ENCODE measurements at regions not wholly inside any gene's neighbourhood (a gene's known extent, or its start where the extent isn't known, plus 50 kb on each side); places are given as distances from the start of the nearest gene placed in this dataset.

GRCh38 chr20:3325864-3326263, 81.6 kb downstream of the DNAAF9 start:
- ATAC-seq (ENCODE audit: low read depth in 2 of 2): no peak

GRCh38 chr20:3323398-3323797, 84.1 kb downstream of the DNAAF9 start:
- no peaks in the 10 kb centered on the region for H3K9me3 Mint-ChIP-seq
- H3K4me1 Mint-ChIP-seq: no peaks in the 10 kb centered on the region
- H3K4me3 Mint-ChIP-seq: no peak overlapping the region
- no peak for DNase-seq
- no peaks in the 10 kb centered on the region for H3K27me3 Mint-ChIP-seq
- peak overlapping the region in 1 of 6 donors; percentile 47 for H3K27ac Mint-ChIP-seq
- ATAC-seq (ENCODE audit: low read depth in 2 of 2): no peak
- no peaks in the 10 kb centered on the region for H3K36me3 Mint-ChIP-seq

More at GRCh38 chr20:3325864-3326263, 81.6 kb downstream of the DNAAF9 start:
- H3K4me1 Mint-ChIP-seq: no peaks in the 10 kb centered on the region
- DNase-seq: no peak
- H3K9me3 Mint-ChIP-seq: no peaks in the 10 kb centered on the region
- H3K36me3 Mint-ChIP-seq: no peaks in the 10 kb centered on the region
- no peak overlapping the region for H3K27ac Mint-ChIP-seq
- no peaks in the 10 kb centered on the region for H3K27me3 Mint-ChIP-seq
- H3K4me3 Mint-ChIP-seq: no peak overlapping the region

- Mint-ChIP-seq H3K4me1 (no peaks in the 10 kb centered on the region), H3K27me3 (no peaks in the 10 kb centered on the region), H3K27ac (peak overlapping the region in 1 of 6 donors; percentile 16), H3K4me3 (no peak overlapping the region), H3K9me3 (no peaks in the 10 kb centered on the region), H3K36me3 (no peaks in the 10 kb centered on the region)
- ATAC-seq (ENCODE audit: low read depth in 2 of 2) (no peak), DNase-seq (no peak)
These were observed 79.4 kb upstream of the SLC4A11 start for GRCh38 chr20:3318226-3318884.

- Mint-ChIP-seq H3K4me1 (no peaks in the 10 kb centered on the region), H3K9me3 (no peaks in the 10 kb centered on the region), H3K27ac (no peak overlapping the region), H3K27me3 (no peaks in the 10 kb centered on the region), H3K4me3 (peak overlapping the region in 1 of 8 donors; percentile 35), H3K36me3 (peaks cover 0 to 6% of the 10 kb centered on the region in 2 donors)
- ATAC-seq (ENCODE audit: low read depth in 2 of 2) (no peak), DNase-seq (no peak)
These were observed 77.1 kb upstream of the SLC4A11 start for GRCh38 chr20:3316136-3316535.

- no peaks in the 10 kb centered on the region for H3K27me3 Mint-ChIP-seq
- DNase-seq: no peak
- ATAC-seq (ENCODE audit: low read depth in 2 of 2): no peak
- H3K36me3 Mint-ChIP-seq: peaks cover 0 to 6% of the 10 kb centered on the region in 2 donors
- H3K27ac Mint-ChIP-seq: no peak overlapping the region
- no peak overlapping the region for H3K4me3 Mint-ChIP-seq
- H3K4me1 Mint-ChIP-seq: no peaks in the 10 kb centered on the region
- no peaks in the 10 kb centered on the region for H3K9me3 Mint-ChIP-seq
These were observed 76.1 kb upstream of the SLC4A11 start for GRCh38 chr20:3315136-3315535.

GRCh38 chr20:3314391-3314790, 75.4 kb upstream of the SLC4A11 start:
- no peak for ATAC-seq (ENCODE audit: low read depth in 2 of 2)
- Mint-ChIP-seq H3K9me3 (no peaks in the 10 kb centered on the region), H3K4me3 (no peak overlapping the region), H3K27me3 (no peaks in the 10 kb centered on the region), H3K27ac (peak overlapping the region in 1 of 6 donors; percentile 6), H3K36me3 (peaks cover 0 to 6% of the 10 kb centered on the region in 2 donors), H3K4me1 (no peaks in the 10 kb centered on the region)
- DNase-seq: no peak

GRCh38 chr20:3313683-3314065, 74.7 kb upstream of the SLC4A11 start:
- no peaks in the 10 kb centered on the region for H3K4me1 Mint-ChIP-seq
- no peak overlapping the region for H3K4me3 Mint-ChIP-seq
- H3K9me3 Mint-ChIP-seq: no peaks in the 10 kb centered on the region
- H3K36me3 Mint-ChIP-seq: peaks cover 0 to 6% of the 10 kb centered on the region in 2 donors
- DNase-seq (no peak), ATAC-seq (ENCODE audit: low read depth in 2 of 2) (no peak)
- H3K27me3 Mint-ChIP-seq: no peaks in the 10 kb centered on the region
- peak overlapping the region in 1 of 6 donors; percentile 30 for H3K27ac Mint-ChIP-seq

- Mint-ChIP-seq H3K9me3 (no peaks in the 10 kb centered on the region), H3K27me3 (no peaks in the 10 kb centered on the region), H3K27ac (peak overlapping the region in 2 of 6 donors; percentile 30 to 82), H3K4me3 (no peak overlapping the region), H3K4me1 (no peaks in the 10 kb centered on the region), H3K36me3 (peaks cover 0 to 6% of the 10 kb centered on the region in 2 donors)
- no peak for DNase-seq
- ATAC-seq (ENCODE audit: low read depth in 2 of 2): no peak
These were observed 74.1 kb upstream of the SLC4A11 start for GRCh38 chr20:3312940-3313682.

- DNase-seq (no peak), ATAC-seq (ENCODE audit: low read depth in 2 of 2) (no peak)
- Mint-ChIP-seq H3K27ac (no peak overlapping the region), H3K36me3 (peaks cover 6% of the 10 kb centered on the region in 2 donors), H3K9me3 (no peaks in the 10 kb centered on the region), H3K4me3 (no peak overlapping the region), H3K27me3 (no peaks in the 10 kb centered on the region), H3K4me1 (no peaks in the 10 kb centered on the region)
These were observed 72.6 kb upstream of the SLC4A11 start for GRCh38 chr20:3311623-3312022.

GRCh38 chr20:3309226-3309625, 70.2 kb upstream of the SLC4A11 start:
- Mint-ChIP-seq H3K27ac (no peak overlapping the region), H3K27me3 (no peaks in the 10 kb centered on the region), H3K36me3 (peaks cover 9 to 16% of the 10 kb centered on the region in 2 donors), H3K4me1 (no peaks in the 10 kb centered on the region), H3K9me3 (no peaks in the 10 kb centered on the region), H3K4me3 (no peak overlapping the region)
- no peak for ATAC-seq (ENCODE audit: low read depth in 2 of 2)
- no peak for DNase-seq

GRCh38 chr20:3307725-3308124, 68.7 kb upstream of the SLC4A11 start:
- no peak for ATAC-seq (ENCODE audit: low read depth in 2 of 2)
- H3K9me3 Mint-ChIP-seq: no peaks in the 10 kb centered on the region
- DNase-seq: no peak
- H3K27ac Mint-ChIP-seq: peak overlapping the region in 1 of 6 donors; percentile 35
- no peaks in the 10 kb centered on the region for H3K27me3 Mint-ChIP-seq
- H3K4me1 Mint-ChIP-seq: no peaks in the 10 kb centered on the region
- no peak overlapping the region for H3K4me3 Mint-ChIP-seq
- H3K36me3 Mint-ChIP-seq: peaks cover 9 to 17% of the 10 kb centered on the region in 2 donors

GRCh38 chr20:3307078-3307477, 68.1 kb upstream of the SLC4A11 start:
- H3K4me1 Mint-ChIP-seq: no peaks in the 10 kb centered on the region
- no peak for DNase-seq
- H3K36me3 Mint-ChIP-seq: peaks cover 9 to 12% of the 10 kb centered on the region in 2 donors
- no peaks in the 10 kb centered on the region for H3K9me3 Mint-ChIP-seq
- no peak for ATAC-seq (ENCODE audit: low read depth in 2 of 2)
- H3K27me3 Mint-ChIP-seq: no peaks in the 10 kb centered on the region
- peak overlapping the region in 1 of 8 donors; percentile 17 for H3K4me3 Mint-ChIP-seq
- H3K27ac Mint-ChIP-seq: peak overlapping the region in 1 of 6 donors; percentile 18

- H3K36me3 Mint-ChIP-seq: peaks cover 9 to 12% of the 10 kb centered on the region in 2 donors
- H3K4me1 Mint-ChIP-seq: no peaks in the 10 kb centered on the region
- no peaks in the 10 kb centered on the region for H3K27me3 Mint-ChIP-seq
- DNase-seq: no peak
- no peaks in the 10 kb centered on the region for H3K9me3 Mint-ChIP-seq
- no peak overlapping the region for H3K27ac Mint-ChIP-seq
- no peak for ATAC-seq (ENCODE audit: low read depth in 2 of 2)
- peak overlapping the region in 1 of 8 donors; percentile 3 for H3K4me3 Mint-ChIP-seq
These were observed 67.1 kb upstream of the SLC4A11 start for GRCh38 chr20:3306068-3306467.

GRCh38 chr20:3304456-3304855, 65.5 kb upstream of the SLC4A11 start:
- H3K4me3 Mint-ChIP-seq: no peak overlapping the region
- no peak for DNase-seq
- H3K36me3 Mint-ChIP-seq: peaks cover 9 to 12% of the 10 kb centered on the region in 2 donors
- H3K9me3 Mint-ChIP-seq: no peaks in the 10 kb centered on the region
- H3K27me3 Mint-ChIP-seq: no peaks in the 10 kb centered on the region
- H3K4me1 Mint-ChIP-seq: no peaks in the 10 kb centered on the region
- no peak for ATAC-seq (ENCODE audit: low read depth in 2 of 2)
- H3K27ac Mint-ChIP-seq: no peak overlapping the region

All from naive B cell (primary cell).